SH-SY5Y (cell line): ENCODE measurements at regions not wholly inside any gene's neighbourhood (a gene's known extent, or its start where the extent isn't known, plus 50 kb on each side); places are given as distances from the start of the nearest gene placed in this dataset.

ENCODE experiments used
- GATA2 ChIP-seq: IDR thresholded peaks from 2 replicates; pipeline ENCODE4 v1.6.1; 2011; ENCODE audit warnings: mild to moderate bottlenecking, low read depth, low read length
- GATA3 ChIP-seq: IDR thresholded peaks from 2 replicates; pipeline ENCODE4 v1.6.1; 2011; ENCODE audit warnings: low read depth, mild to moderate bottlenecking, low read length, moderate library complexity

DNA sequence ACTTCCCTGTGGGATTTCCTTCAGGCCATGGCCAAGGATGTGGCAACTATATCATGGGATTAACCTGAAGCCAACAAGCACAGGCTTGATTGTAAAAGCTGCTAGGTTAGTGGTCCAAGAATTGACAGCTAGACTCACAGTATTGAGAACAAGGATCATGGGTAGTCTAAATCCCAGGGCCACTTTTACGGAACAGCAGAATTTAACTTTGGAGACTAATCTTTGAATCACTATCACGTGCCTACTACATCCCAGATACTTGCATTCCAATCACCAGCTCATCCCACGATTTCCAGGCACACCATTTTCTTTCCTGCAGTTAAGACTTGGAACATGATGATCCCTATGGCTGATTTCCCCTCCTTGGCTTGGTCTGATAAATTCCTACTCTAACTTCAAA lies 65.6 kb upstream of the ADO start:
- TF ChIP-seq GATA2 (no peak), GATA3 (no peak)
